ENCODE measurements at regions not wholly inside any gene's neighbourhood (a gene's known extent, or its start where the extent isn't known, plus 50 kb on each side); places are given as distances from the start of the nearest gene placed in this dataset.

- ATAC-seq: no peak
- DNase-seq: no peak
Measured at GRCh38 chr7:130998993-130999602, 265.1 kb upstream of the KLF14 start.

GRCh38 chr7:130999926-131000325 is 265.9 kb upstream of the KLF14 start:
- no peak overlapping the region for H3K4me3 Mint-ChIP-seq
- no peak for ATAC-seq
- peaks cover 30% of the 10 kb centered on the region for H3K36me3 Mint-ChIP-seq (ENCODE audit: insufficient read depth)
- H3K9me3 Mint-ChIP-seq: peaks cover 5% of the 10 kb centered on the region
- H3K27me3 Mint-ChIP-seq (ENCODE audit: low read depth): no peaks in the 10 kb centered on the region
- DNase-seq: no peak
- peaks cover 79% of the 10 kb centered on the region for H3K4me1 Mint-ChIP-seq (ENCODE audit: low read depth)

More at GRCh38 chr7:130998993-130999602, 265.1 kb upstream of the KLF14 start:
- Mint-ChIP-seq H3K4me1 (ENCODE audit: low read depth) (peaks cover 79% of the 10 kb centered on the region), H3K36me3 (ENCODE audit: insufficient read depth) (peaks cover 23% of the 10 kb centered on the region), H3K27me3 (ENCODE audit: low read depth) (no peaks in the 10 kb centered on the region), H3K4me3 (no peak overlapping the region), H3K9me3 (peaks cover 5% of the 10 kb centered on the region)

- ATAC-seq (no peak), DNase-seq (no peak)
- no peak overlapping the region for H3K4me3 Mint-ChIP-seq
- peaks cover 33% of the 10 kb centered on the region for H3K36me3 Mint-ChIP-seq (ENCODE audit: insufficient read depth)
- peaks cover 78% of the 10 kb centered on the region for H3K4me1 Mint-ChIP-seq (ENCODE audit: low read depth)
- peaks cover 5% of the 10 kb centered on the region for H3K9me3 Mint-ChIP-seq
- no peaks in the 10 kb centered on the region for H3K27me3 Mint-ChIP-seq (ENCODE audit: low read depth)
Measured at GRCh38 chr7:131000389-131000788, 266.4 kb upstream of the KLF14 start.

- peaks cover 76% of the 10 kb centered on the region for H3K4me1 Mint-ChIP-seq (ENCODE audit: low read depth)
- H3K36me3 Mint-ChIP-seq (ENCODE audit: insufficient read depth): peaks cover 36% of the 10 kb centered on the region
- H3K27me3 Mint-ChIP-seq (ENCODE audit: low read depth): no peaks in the 10 kb centered on the region
- ATAC-seq (no peak), DNase-seq (no peak)
- no peak overlapping the region for H3K4me3 Mint-ChIP-seq
- H3K9me3 Mint-ChIP-seq: peaks cover 5% of the 10 kb centered on the region
Measured at GRCh38 chr7:131000873-131001272, 266.9 kb upstream of the KLF14 start.

- Mint-ChIP-seq H3K4me1 (ENCODE audit: low read depth) (peaks cover 73% of the 10 kb centered on the region), H3K9me3 (peaks cover 5% of the 10 kb centered on the region), H3K4me3 (no peak overlapping the region), H3K27me3 (ENCODE audit: low read depth) (no peaks in the 10 kb centered on the region), H3K36me3 (ENCODE audit: insufficient read depth) (peaks cover 37% of the 10 kb centered on the region)
- ATAC-seq (no peak), DNase-seq (no peak)
Measured at GRCh38 chr7:131002600-131002999, 268.6 kb upstream of the KLF14 start.

GRCh38 chr7:131003634-131004033 is 269.6 kb upstream of the KLF14 start:
- no peak for DNase-seq
- no peak for ATAC-seq
- H3K9me3 Mint-ChIP-seq: peaks cover 5% of the 10 kb centered on the region
- peaks cover 74% of the 10 kb centered on the region for H3K4me1 Mint-ChIP-seq (ENCODE audit: low read depth)
- H3K4me3 Mint-ChIP-seq: no peak overlapping the region
- H3K27me3 Mint-ChIP-seq (ENCODE audit: low read depth): no peaks in the 10 kb centered on the region
- peaks cover 32% of the 10 kb centered on the region for H3K36me3 Mint-ChIP-seq (ENCODE audit: insufficient read depth)

- ATAC-seq: no peak
- no peak for DNase-seq
Measured at GRCh38 chr7:131004371-131004770, 270.4 kb upstream of the KLF14 start.

GRCh38 chr7:131007439-131008330 is 273.7 kb upstream of the KLF14 start:
- DNase-seq (peak; percentile 52), ATAC-seq (peak; percentile 11 to 33)

More at GRCh38 chr7:131004371-131004770, 270.4 kb upstream of the KLF14 start:
- H3K27me3 Mint-ChIP-seq (ENCODE audit: low read depth): no peaks in the 10 kb centered on the region
- no peak overlapping the region for H3K4me3 Mint-ChIP-seq
- peaks cover 5% of the 10 kb centered on the region for H3K9me3 Mint-ChIP-seq
- H3K36me3 Mint-ChIP-seq (ENCODE audit: insufficient read depth): peaks cover 30% of the 10 kb centered on the region
- H3K4me1 Mint-ChIP-seq (ENCODE audit: low read depth): peaks cover 74% of the 10 kb centered on the region

GRCh38 chr7:131008840-131009711 is 275.1 kb upstream of the KLF14 start:
- Mint-ChIP-seq H3K27me3 (ENCODE audit: low read depth) (no peaks in the 10 kb centered on the region), H3K9me3 (no peaks in the 10 kb centered on the region), H3K36me3 (ENCODE audit: insufficient read depth) (peaks cover 25% of the 10 kb centered on the region), H3K4me1 (ENCODE audit: low read depth) (peaks cover 90% of the 10 kb centered on the region), H3K4me3 (peak overlapping the region; percentile 60)
- no peak for DNase-seq
- ATAC-seq: peak; percentile 49 to 53

More at GRCh38 chr7:131007439-131008330, 273.7 kb upstream of the KLF14 start:
- Mint-ChIP-seq H3K4me3 (peak overlapping the region; percentile 58), H3K36me3 (ENCODE audit: insufficient read depth) (peaks cover 28% of the 10 kb centered on the region), H3K4me1 (ENCODE audit: low read depth) (peaks cover 85% of the 10 kb centered on the region), H3K9me3 (peaks cover 2% of the 10 kb centered on the region), H3K27me3 (ENCODE audit: low read depth) (no peaks in the 10 kb centered on the region)

GRCh38 chr7:131010029-131010716 is 276.2 kb upstream of the KLF14 start:
- peak overlapping the region; percentile 69 for H3K4me3 Mint-ChIP-seq
- peaks cover 23% of the 10 kb centered on the region for H3K36me3 Mint-ChIP-seq (ENCODE audit: insufficient read depth)
- peaks cover 88% of the 10 kb centered on the region for H3K4me1 Mint-ChIP-seq (ENCODE audit: low read depth)
- DNase-seq (no peak), ATAC-seq (no peak)
- H3K9me3 Mint-ChIP-seq: no peaks in the 10 kb centered on the region
- no peaks in the 10 kb centered on the region for H3K27me3 Mint-ChIP-seq (ENCODE audit: low read depth)

- ATAC-seq (peak; percentile 77 to 82), DNase-seq (no peak)
- Mint-ChIP-seq H3K4me1 (ENCODE audit: low read depth) (peaks cover 90% of the 10 kb centered on the region), H3K27me3 (ENCODE audit: low read depth) (no peaks in the 10 kb centered on the region), H3K36me3 (ENCODE audit: insufficient read depth) (peaks cover 23% of the 10 kb centered on the region), H3K4me3 (peak overlapping the region; percentile 69), H3K9me3 (no peaks in the 10 kb centered on the region)
Measured at GRCh38 chr7:131010717-131011431, 276.9 kb upstream of the KLF14 start.

- Mint-ChIP-seq H3K4me3 (peak overlapping the region; percentile 69), H3K9me3 (no peaks in the 10 kb centered on the region), H3K4me1 (ENCODE audit: low read depth) (peaks cover 92% of the 10 kb centered on the region), H3K27me3 (ENCODE audit: low read depth) (no peaks in the 10 kb centered on the region), H3K36me3 (ENCODE audit: insufficient read depth) (peaks cover 23% of the 10 kb centered on the region)
- DNase-seq (no peak), ATAC-seq (peak; percentile 8 to 13)
Measured at GRCh38 chr7:131011432-131011742, 277.4 kb upstream of the KLF14 start.

- no peak for ATAC-seq
- Mint-ChIP-seq H3K27me3 (ENCODE audit: low read depth) (no peaks in the 10 kb centered on the region), H3K4me3 (peak overlapping the region; percentile 69), H3K9me3 (no peaks in the 10 kb centered on the region), H3K36me3 (ENCODE audit: insufficient read depth) (peaks cover 23% of the 10 kb centered on the region), H3K4me1 (ENCODE audit: low read depth) (peaks cover 92% of the 10 kb centered on the region)
- DNase-seq: no peak
Measured at GRCh38 chr7:131011976-131012375, 278.0 kb upstream of the KLF14 start.
